GM21367 (cell line): ENCODE measurements at regions not wholly inside any gene's neighbourhood (a gene's known extent, or its start where the extent isn't known, plus 50 kb on each side); places are given as distances from the start of the nearest gene placed in this dataset.
"Not testable (repeated sequence)": the region's sequence is repeated elsewhere in the genome, so short reads cannot be mapped to it uniquely, and the experiment has no call there.

Experiments
- ATAC-seq: cut with Tn5 transposase; IDR thresholded peaks from one replicate; pipeline ENCODE4 v1.9.1; 2021; ENCODE audit not compliant: unreplicated experiment

DNA sequence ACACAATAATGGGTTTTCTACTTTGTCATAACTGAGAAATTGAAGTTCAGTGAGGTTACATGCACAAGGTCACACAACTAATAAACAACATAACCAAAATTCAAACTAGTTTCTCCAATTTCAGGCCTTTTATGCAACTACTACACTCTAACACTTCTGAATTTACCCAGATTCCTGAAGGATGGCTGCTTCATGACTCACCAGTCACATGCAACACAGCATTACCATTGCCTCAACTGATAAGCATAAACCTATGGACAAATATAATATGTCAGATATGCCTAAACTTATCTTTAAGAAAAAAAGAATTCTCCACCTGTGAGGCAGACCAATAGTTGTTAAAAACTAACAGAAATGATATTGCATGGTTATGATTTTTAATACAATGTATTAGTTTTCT is 586.5 kb upstream of the SLC8A1 start:
- ATAC-seq = no peak

GRCh38 chr2:41039750-41040149 is 587.9 kb upstream of the SLC8A1 start:
- not testable (repeated sequence) for ATAC-seq

DNA sequence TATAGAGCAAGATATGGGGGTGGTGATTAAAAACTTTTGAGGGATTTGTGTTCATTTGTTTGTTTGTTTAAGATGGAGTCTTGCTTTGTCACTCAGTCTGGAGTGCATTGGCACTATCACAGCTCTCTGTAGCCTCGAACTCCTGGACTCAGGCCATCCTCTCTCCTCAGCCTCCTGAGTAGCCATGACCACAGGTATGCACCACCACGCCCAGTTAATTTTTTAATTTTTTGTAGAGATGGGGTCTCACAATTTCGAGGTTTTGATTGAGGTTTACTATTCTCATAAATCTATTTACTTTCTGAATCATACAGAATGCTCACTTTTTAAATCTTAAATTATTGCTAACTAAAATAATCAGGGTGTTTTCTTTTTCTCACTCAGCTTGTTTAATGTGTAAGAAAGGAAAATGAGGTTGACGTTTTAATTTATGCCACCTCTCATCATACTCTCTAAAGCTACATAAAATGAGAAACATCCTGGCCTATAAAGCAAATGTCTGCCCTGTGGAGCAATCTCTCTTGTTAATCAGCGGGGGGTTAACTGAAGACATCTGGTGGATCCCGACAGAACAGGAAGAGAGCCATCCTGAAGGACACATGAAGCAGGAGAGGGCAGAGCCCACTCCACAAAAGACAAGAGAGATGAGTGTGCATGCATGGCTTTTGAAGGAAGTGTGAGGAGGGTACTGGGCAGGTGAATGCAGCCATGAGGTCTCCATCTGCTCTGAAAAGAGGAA is 589.1 kb upstream of the SLC8A1 start:
- no peak for ATAC-seq

DNA sequence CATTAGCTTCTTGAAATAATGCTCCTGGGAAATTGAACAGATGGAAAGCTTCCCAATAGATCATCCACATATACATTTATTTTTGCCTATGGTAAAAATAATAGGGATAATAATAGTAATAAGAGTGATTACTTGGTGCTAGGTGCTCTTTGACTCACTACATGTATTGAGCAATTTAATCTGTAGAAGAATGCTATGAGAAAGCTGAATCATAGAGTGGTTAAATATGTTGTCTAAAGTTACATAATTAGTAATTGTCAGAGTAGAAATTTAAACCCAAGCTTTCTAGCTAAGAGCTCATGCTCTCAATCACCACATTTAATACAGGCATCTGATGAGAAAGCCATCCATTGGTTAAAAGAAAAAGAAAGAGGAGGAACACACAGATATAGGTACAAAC is 590.5 kb upstream of the SLC8A1 start:
- ATAC-seq = no peak

GRCh38 chr2:41061356-41061755 is 609.5 kb upstream of the SLC8A1 start:
- no peak for ATAC-seq

DNA sequence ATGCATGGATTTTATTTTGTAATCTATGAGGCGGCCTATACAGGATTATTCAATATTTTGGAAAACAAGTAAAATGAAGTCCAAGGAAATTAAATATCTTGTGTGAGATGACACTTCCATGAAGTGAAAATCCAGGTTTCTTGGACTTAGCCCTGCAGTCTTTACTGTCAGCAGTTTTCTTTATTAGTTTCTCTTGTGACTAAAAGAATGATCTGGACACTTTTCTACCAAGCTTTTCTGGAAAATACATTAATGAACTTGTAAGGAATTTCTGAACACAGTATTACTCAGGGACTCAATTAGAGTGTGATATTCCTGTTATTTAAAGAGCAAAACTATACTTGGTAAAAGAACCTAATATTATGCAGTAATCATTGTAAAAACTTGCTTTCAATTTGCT is 610.4 kb upstream of the SLC8A1 start:
- ATAC-seq = no peak

DNA sequence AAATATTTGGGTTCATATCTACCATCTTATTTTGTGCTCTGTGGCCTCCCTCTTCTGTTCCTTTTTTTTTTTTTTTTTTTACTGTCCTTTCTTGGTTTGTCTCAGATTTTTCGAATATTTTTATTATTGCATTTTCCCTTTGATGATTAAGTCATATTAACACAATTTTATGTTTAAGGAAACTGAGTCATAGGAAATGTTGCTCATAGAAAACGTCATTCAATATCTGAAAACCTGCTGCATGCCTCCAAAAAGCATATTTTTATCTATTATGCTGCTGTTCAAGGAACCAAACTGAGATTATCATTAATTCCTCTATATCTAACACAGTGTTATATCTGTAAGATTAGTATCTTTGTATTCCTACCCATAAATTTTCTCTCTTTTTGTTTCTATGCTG is 614.3 kb upstream of the SLC8A1 start:
- no peak for ATAC-seq

GRCh38 chr2:41068740-41069139 is 616.9 kb upstream of the SLC8A1 start:
- no peak for ATAC-seq

GRCh38 chr2:41078341-41078740 is 626.5 kb upstream of the SLC8A1 start:
- ATAC-seq = no peak

DNA sequence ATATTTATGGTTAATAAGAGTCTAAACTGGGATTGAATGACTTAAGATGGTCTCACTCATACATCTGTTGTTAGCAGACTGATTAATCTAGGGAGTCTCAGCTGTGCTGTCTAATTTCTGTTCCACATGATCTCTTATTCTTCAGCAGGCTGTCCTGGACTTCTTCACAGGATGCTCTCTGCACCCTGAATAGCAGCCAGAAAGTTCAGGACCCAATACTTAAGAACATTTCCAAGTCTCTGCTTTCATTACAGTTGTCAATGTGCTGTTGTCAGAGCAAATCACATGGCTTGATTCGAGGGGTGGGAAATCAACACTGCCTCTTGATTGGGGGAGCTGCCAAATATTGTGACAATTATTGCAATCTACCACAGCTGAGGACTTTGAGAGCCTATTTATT is 627.1 kb upstream of the SLC8A1 start:
- ATAC-seq = no peak

DNA sequence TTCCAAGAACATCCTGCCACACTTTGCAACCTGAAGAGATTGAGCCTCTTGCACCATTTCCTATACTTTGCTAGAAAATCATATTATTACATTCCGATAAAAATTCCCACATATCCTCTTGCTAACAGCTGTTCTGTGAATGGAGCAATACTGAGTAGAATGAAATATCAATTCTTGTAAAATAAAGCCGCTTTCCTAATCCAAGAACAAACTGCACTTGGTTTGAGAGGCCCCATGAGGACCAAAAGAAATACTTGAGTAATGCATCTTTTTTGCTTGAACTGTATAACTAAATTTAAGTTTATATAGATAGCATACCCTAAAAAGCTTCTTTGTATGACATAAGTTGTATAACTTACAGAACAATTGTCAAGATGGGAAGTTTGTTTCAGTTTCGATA is 632.4 kb upstream of the SLC8A1 start:
- ATAC-seq = no peak

DNA sequence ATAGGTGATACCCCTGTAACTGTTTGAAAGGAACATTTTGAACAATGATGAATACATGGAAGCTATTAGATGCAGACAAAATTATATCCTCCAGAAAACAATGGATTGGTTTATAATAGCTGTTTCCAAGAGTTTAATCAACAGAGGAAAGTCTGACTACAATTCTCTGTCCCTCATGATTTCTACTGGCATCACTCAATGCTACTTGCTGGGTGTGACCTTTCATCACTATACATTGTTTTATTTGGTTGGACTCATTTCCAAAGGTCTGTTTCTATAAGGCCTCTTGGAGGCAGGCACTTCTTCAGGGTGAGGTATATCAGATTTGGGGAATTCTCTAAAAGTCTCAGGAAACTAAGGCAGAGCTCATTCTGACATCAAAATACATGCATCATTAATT is 636.1 kb upstream of the SLC8A1 start:
- no peak for ATAC-seq

GRCh38 chr2:41101281-41101680 is 649.4 kb upstream of the SLC8A1 start:
- ATAC-seq = no peak

GRCh38 chr2:41109744-41110143 is 657.9 kb upstream of the SLC8A1 start:
- ATAC-seq = no peak

- ATAC-seq = no peak
Observed at GRCh38 chr2:41111836-41112627, 660.1 kb upstream of the SLC8A1 start.

- no peak for ATAC-seq
Observed at GRCh38 chr2:41116106-41116797, 664.4 kb upstream of the SLC8A1 start.

GRCh38 chr2:41119489-41119888 is 667.6 kb upstream of the SLC8A1 start:
- ATAC-seq = no peak

- ATAC-seq = no peak
Observed at GRCh38 chr2:41123341-41123740, 671.5 kb upstream of the SLC8A1 start.

DNA sequence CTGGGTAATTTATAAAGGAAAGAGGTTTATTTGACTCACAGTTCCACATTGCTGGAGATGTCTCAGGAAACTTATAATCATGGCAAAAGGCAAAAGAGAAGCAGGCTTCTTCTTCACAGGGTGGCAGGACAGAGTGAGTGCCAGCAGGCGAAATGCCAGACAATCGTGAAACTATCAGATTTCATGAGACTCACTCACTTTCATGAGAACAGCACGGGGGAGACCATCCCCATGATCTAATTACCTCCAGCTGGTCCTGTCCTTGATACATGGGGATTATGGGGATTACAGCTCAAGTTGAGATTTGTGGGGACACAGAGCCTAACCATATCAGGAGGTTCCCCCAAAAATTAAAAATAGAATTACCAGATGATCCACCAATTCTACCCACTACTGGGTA is 675.5 kb upstream of the SLC8A1 start:
- ATAC-seq = no peak

DNA sequence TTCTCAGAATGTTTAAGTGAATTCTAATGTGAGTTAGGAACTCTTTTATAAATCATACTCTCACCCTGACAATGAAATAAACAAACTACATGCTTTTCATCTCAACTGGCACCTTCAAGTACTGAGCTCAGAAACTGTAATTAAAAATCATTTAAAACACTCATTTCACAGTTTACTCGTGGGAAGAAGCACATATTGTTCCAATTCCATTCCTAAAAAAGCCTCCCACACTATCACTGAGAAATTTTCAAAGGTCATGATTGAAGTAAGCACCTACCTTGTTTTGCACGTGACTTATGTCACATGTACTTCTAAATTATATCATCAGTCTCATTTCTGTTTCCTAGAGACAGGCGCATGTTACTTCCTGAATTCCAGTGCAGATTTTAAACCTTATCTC is 678.1 kb upstream of the SLC8A1 start:
- ATAC-seq = no peak

GRCh38 chr2:41137031-41137430 is 685.1 kb upstream of the SLC8A1 start:
- no peak for ATAC-seq
